Stimulated activated CD8-positive, alpha-beta memory T cell treated with anti-CD3 and anti-CD28 coated beads, Interleukin-12 subunit alpha, Interleukin-12 subunit beta, amount 100 ng/mL, for 24 hours (primary cell): ENCODE measurements at regions not wholly inside any gene's neighbourhood (a gene's known extent, or its start where the extent isn't known, plus 50 kb on each side); places are given as distances from the start of the nearest gene placed in this dataset.

Experiments
- DNase-seq: peaks from one replicate; pipeline ENCODE4 v3.0.0-alpha.2; 2020; ENCODE audit errors: extremely low read depth

DNA sequence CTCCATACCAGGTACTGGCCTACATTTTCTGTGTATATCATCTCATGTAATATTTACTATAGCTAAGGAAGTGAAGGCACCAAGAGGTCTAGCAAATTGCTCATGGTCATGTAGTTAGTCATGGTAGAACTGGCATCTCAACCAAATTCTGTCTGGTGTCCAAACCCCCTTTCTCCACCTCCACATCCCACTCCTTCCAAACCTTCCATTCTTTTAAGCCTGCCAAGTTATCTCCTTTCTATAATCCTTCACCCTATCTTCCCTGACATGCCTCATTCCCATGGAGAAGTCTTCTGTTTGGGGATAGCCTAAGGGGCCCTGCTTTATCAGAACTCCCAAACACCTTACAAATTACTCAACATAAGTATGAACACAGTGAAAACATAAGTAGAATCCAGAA, 196.2 kb upstream of the HMGA2 start:
- no peak for DNase-seq

DNA sequence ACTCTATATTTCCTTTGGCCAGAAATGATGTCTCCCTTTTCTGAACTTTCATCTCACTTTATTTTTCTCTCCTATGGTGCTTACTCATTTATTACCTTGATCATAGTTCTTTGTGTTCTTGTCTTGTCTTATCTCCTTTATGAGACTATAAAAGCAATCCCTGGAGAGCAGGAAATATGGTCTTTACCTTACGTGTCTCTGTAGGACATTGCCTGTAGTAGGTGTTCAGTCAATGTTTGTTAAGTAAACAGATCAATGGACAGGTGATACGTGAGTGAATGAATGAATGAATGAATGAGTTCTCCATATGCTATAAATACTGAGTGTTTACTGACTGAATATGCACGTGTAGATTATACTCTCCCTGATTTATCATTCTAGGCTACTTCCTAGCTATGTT, 193.7 kb upstream of the HMGA2 start:
- DNase-seq, result no peak

DNA sequence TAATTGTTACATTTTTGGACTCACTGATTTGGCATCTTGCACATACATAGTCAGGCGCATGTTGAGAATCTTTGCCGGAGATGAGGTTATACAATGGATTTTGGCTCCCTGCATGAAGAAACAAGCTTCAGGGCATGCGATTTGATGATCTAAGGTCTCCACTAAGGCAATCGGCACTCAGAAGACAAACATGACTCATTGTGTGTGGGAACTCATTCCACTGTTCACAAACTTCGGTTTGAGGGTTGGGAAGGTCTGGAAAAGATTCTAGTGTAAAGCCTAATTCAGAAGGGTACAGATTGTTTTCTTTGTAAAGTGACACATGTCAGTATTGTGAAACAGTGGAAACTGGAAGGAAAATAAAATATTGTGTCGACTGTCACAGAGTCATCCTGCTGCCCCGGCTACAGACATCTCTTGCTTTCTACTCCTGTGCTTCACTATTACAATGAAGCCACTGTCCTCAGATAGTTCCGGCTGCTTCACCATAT, 192.6 kb upstream of the HMGA2 start:
- no peak for DNase-seq

DNA sequence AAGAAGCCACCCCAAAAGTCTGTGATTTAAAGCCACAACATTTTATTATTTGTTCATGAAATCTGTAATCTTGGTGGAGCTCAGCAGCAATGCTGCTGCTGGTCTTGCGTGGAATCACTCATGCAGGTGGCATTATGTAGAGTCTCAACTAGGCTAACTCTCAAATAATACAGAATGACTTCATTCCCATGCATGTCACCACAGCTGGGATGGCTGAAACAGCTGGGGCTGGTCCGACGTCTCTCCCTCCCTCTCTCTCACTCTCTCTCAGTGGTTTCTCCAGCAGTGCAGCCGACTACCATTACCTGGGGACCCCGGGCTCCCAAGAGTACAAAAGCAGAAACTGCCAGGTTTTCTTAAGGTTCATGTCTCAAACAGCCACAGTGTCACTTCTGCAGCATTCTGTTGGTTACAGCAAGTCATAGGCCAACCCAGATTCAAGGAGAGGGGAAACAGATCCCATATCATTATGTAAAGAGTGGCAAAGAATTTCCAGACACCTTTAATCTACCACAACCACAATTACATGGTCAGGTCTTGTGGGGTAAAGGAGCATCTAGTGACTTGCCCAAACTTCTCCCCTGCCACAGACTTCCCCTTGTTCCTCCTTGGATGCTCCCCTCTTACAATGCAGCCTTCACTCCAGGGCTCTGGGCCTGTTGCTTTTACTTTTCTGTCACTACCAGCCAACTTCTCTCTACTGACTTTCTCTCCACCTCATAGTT, 192.0 kb upstream of the HMGA2 start:
- no peak for DNase-seq

DNA sequence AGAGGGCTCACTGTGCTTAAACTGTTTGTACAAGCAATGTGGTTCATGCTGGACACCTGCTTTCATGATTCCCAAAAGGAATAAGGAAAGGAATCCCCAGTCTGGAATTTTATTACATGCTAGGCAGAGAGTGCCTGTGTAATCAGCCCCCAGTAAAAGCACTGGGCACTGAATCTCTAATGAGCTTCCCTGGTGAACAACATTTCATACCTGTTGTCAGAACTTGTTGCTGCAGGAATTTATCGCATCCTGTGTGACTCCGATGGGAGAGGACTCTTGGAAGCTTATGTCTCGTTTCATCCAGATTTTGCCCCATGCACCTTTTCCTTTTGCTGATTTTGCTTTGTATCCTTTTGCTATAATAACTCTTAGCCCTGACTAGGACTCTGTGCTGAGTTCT, 190.2 kb upstream of the HMGA2 start:
- no peak for DNase-seq

DNA sequence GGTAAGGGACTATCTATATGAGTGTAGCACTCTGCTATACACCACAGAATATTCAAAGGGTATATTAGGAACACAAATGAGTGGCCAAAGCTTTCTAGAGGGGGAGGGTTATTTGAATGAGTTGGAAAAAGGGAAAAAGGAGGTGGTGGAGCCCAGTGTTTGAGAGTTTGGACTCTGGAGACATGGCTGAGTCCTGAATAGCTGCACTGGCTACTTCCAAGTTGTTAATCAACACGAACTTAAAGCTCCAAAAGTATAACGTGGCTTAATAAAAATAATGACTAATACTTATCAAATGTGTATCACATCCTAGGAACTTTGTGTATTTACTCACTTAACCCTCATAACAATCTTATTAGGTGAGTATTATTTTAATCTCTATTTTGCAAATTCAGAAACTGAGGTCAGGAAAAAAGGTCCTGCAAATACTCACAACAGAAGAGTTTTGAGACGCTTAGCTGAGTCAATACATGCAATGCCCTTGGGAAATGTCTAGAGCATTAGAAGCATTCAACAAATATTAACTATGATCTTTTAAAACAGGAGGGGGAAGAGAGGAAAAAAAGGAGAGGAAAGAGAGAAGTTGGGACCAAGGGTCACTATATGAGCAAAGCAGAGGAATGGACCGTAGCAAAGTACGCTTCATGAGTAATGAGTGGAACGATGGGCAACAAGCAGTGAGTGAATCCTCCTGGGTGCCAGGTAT, 189.5 kb upstream of the HMGA2 start:
- DNase-seq, result no peak

DNA sequence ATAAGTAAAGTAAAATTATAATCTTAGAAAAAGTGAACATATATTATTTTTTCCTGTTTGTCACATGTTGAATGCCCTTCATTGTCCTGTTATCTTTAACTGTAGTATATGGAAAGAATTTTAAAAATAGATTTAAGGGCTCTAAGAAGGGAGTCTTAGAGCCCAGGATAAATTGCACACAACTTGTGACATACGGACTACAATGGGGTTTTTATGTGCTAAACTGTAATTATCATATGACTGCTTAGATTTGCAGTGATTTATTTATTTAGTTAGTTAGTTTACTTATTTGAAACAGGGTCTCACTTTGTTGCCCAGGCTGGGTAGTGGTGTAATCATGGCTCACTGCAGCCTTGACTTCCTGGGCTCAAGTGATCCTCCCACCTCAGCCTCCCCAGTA, 187.8 kb upstream of the HMGA2 start:
- DNase-seq, result no peak

DNA sequence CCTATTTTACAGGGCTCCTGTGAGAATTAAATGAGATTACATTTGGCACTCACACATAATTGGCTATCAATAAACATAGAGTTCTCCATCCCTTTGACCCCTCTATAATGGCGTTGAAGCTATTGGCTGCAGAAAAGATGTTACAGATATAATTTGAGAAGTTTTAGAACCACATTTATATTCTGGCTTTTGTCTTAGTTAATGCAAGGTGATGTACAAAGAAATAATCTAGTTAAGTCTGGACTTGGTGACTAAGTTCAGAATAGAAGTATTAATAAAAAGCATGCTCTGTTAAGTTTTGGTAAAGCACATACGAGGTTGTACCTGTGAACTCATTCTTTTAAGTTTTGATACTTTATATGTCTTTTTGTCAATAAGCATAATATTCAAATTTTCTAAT, 187.1 kb upstream of the HMGA2 start:
- DNase-seq, result no peak

DNA sequence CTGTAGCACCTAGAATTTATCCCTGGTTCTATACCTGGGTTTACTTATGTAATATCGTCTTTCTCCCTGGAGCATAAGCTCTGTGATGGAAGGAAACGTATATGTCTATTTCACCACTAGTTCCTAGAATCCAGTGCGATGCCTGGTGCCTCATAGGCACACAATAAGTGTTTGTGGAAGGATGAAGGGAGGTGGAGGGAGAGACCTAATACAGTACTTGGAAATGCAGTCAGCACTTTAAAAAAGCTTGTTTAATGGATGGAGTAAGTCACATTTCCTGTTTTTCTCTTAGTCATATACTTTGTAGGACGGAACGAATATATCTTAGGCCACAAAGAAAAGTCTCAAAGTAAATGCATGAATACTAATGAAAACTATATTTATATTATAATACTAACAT, 186.5 kb upstream of the HMGA2 start:
- DNase-seq, result no peak

DNA sequence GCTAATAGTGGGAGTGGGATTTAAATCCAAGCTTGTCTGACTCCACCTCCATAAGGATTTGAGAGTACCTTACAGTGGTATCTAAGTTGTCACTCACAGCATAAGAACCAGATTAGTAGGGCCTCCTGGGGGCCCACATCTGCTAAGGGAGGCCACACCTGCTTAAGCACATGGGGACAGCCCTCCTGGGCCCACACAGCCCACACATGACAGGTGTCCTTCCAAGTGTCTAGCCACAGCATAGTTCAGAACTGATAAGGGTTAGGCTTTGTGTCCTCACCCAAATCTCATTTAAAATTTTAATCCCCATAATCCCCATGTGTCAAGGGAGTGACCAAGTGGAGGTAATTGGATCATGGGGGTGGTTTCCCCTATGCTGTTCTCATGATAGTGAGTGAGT, 186.0 kb upstream of the HMGA2 start:
- DNase-seq, result no peak

DNA sequence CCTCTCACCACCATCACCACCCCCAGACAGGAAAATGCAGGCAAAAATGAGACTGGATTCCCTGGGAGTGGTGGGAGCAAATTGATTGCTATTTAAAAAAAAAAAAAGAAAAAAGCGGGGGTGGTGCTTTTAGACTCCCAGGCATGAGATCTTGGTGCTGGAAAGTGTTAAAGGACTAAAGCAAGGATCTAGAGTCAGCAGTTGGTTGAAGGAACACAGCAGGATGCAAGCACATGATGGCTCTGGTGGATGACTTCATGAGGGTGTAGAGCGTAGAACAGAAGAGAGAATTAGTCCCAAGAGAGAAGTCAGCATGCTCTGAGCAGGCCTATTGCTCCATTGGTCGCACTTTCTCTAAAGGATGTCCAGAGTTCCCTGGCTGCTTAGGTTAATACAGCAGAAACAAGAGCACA, 183.8 kb upstream of the HMGA2 start:
- DNase-seq, result no peak

DNA sequence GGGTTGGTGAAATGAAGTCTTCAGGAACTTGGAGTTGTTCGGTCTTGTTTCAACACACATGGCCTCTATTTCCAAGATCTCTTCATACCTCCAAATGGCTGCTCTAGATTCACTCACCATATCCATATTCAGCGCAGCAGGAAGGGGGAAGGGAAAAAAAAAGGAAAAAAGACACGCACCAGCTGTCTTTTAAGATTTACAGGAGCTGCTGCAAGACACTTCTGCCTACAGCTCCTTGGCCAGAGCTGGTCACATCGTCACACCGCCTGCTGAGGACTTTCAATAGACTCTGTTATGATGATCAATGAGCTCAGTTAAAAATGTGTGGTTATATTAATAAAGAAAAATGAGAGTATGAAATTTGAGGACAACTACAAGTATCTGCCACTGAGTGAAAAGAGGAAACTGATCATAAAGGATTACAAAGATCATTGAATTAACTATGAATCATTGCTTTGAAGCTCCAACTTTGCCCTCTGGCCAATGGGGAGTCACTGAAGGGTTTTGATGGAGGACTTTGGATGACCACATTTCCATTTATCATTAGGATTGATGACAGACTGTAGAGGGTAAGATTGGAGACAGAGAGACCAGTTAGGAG, 182.1 kb upstream of the HMGA2 start:
- no peak for DNase-seq

DNA sequence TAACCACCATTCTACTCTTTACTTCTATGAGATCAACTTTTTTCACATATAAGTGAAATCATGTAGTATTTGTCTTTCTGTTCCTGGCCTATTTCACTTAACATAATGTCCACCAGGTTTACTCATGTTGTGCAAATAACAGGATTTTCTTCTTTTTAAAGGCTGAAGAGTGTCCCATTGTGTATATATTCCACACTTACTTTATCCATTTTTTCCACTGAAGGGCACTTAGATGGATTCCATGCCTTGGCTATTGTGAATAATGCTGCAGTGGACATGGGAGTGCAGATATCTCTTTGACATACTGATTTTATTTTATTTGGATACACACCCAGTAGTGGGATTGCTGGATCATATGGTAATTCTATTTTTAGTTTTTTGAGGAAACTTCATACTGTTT, 181.1 kb upstream of the HMGA2 start:
- DNase-seq, result no peak

DNA sequence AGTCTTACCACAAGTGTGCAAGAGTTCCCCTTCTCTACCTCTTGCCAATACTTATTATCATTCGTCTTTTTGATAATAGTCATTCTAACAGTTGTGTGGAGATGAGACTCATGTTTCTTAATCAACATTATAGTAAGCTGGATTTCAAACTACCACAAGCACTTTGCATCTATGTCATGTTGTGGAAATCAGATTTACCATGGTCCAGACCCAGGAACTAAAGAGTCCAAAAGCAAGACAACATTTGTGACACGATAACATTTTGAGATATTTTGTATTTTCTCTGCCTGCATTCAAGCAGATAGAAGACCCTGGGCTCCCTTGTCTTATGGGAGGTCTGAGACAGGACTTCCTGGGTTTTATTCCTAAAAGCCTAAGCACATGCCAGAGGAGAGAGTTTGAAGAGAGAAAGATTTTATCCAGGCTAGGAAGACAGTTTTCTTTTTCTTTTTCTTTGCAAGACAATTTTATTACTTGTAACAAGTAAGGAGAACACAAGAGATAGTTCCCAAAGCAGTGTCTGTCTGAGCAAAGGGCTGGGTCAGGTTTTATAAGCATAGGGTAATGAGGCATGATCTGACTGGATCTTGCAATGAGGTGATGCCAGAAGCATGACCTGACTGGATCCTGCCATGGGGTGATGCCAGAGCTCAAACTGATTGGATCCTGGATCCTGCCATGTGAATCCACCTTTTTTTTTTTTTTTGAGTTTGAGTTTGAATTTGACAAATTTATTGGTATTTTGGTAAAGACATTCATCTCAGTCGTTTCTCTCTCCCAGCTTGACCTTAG, 180.5 kb upstream of the HMGA2 start:
- DNase-seq, result no peak

DNA sequence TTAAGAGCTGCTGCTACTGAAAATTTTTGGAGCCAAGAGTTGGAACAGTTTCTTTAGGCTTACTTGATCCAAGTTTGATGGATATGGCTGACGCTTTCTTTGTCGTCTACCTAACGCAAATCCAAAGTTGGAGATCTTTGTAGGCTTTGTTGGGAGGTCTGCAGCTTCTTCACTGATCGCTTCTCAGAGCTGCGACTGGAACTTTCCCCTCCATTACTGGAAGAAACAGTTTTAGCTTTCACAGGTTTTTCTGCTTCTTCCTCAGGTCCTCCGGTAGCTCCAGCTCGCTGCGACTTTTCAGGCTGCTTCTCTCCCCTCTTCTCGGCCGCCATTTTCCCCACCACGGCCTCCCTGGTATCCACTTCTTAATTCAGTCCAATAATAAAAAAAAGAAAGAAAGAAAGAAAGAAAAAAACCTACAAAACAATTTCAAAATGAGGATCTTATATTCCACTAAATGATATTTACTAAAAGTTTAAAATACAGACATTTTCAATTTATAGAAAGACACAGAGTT, 178.1 kb upstream of the HMGA2 start:
- DNase-seq, result no peak

DNA sequence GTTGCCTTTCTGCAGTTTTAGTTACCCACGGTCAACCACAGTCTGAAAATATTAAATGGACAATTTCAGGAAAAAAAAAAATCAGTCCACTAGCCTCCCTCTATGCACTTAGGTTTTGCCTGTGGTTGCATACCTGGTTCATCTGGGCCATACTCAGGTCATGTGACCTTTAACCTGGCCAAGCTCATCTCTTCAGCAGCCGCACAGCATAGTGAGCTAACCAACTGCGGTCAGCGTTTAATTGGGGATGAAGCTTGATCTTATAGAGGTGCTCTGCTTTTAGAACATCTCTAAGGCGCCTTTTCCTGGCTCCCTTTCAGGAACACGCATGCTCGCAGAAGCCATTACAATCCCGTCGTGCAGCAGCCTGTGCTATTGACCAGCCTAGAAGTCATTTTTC, 177.2 kb upstream of the HMGA2 start:
- no peak for DNase-seq

DNA sequence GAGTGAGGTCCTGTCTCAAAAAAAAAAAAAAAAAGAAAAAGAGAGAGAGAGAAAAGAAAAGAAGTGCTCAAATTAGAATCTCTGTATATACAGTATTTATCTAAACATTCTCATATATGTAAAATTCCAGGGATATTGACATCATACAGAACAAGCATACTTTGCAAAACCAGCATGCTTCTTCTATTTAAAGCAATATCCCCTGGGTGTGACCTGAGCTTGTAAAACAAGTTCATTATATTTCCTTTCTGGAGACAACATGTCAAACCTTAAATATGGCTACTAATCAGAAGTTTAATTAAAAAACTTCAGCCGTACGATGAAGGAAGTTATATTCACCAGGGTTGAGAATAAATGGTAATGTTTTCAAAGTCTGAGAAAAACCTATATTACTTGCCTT, 175.8 kb upstream of the HMGA2 start:
- no peak for DNase-seq

DNA sequence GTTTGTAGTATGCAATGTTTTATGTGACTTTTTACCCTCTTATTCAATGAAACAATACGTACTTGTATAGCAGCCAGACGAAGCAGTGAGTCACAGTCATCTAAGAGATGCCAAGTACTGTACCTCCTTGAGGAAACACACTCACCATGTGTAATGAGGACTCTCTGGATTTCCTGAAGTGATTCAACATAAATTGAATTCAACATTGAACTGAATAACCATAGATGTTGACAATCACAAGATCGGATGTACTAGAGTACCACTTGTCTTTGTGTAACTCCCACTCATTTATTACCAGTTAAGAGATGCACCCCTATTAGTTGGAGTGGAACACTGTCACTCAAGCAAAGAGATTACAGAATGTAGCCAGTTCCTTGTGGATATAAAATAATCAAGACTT, 175.2 kb upstream of the HMGA2 start:
- no peak for DNase-seq

DNA sequence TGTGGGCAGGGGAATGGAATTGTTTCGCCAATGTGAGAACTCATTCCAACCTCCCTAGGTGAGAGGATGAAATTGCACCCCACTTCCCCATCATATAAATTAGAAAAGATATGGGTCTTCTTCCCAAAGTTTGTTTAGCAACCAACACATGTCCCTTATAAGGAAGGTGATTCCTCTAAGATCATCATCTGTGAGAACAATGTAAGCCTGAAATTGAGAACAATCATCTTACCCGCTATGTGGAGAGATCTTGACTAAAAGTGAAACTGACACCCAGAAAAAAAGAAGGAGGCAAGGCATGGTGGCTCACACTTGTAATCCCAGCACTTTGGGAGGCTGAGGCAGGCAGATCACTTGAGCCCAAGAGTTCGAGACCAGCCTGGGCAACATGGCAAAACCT, 173.2 kb upstream of the HMGA2 start:
- no peak for DNase-seq

DNA sequence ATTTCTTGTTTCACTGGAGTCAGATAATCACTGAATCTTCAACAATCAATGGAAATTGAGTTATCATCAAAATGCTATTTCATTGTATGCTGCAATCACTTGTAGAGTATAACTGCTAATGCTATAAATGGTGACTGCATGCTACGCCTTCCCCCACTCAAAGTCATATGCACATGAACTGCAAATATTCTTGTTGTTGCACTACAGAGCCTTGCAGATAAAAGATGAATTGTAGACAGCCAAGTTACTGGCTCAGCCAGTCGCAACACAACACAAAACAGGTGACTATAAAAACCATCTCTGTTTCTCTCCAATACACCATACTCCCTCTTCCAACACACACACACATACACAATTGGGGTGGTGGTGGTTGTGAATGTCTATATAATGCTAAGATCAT, 171.0 kb upstream of the HMGA2 start:
- DNase-seq, result no peak

DNA sequence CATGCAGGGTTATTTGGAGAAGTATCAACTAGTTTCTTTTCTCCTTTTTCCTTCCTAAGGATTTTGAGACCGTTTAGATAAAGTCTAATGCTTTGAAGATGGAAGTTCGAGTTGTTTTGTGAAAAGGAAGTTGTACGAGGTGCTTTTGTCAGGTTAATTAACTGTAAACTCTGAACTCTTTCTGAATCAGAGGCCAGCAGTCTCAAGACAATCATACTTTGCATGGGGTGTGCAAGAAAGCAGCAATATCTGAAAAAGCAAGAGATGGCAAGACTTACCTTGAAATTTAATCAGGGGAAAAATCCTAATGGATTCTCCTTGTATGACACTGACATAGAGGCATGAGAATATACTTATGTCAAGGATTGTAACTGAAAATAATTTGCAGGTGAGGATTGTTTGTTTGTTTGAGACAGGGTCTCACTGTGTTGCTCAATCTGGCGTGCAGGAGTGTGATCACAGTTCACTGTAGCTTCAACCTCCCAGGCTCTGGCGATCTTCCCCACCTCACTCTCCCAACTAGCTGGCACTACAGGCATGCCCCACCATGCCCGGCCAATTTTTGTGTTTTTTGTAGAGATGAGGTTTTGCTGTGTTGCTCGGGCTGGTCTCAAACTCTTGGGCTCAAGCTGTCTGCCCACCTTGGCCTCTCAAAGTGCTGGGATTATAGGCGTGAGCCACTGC, 170.2 kb upstream of the HMGA2 start:
- no peak for DNase-seq

DNA sequence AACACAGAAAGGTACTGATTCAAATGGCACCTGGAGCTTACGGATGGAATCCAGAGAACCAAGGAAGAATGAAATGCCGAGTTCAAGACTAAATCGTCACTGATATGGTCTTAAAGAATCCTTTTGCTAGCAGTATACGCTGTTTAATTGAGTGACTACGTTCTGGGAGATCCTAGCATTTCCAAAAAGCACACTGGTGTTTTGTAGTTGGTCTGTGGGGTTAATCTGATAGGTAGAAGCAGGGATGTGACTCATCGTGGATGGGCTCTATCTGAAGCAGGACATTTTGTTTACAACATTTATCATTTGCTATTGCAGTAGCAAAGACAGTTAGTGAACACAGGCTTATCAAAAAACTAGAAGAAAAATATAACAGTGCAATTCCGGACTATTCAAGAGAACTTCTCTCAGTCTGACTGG, 169.2 kb upstream of the HMGA2 start:
- DNase-seq, result no peak
